GM21619 (cell line): ENCODE measurements at regions not wholly inside any gene's neighbourhood (a gene's known extent, or its start where the extent isn't known, plus 50 kb on each side); places are given as distances from the start of the nearest gene placed in this dataset.
"Not testable (repeated sequence)": the region's sequence is repeated elsewhere in the genome, so short reads cannot be mapped to it uniquely, and the experiment has no call there.

Experiments
- ATAC-seq: cut with Tn5 transposase; IDR thresholded peaks from one replicate; pipeline ENCODE4 v1.9.1; 2021; ENCODE audit not compliant: unreplicated experiment

DNA sequence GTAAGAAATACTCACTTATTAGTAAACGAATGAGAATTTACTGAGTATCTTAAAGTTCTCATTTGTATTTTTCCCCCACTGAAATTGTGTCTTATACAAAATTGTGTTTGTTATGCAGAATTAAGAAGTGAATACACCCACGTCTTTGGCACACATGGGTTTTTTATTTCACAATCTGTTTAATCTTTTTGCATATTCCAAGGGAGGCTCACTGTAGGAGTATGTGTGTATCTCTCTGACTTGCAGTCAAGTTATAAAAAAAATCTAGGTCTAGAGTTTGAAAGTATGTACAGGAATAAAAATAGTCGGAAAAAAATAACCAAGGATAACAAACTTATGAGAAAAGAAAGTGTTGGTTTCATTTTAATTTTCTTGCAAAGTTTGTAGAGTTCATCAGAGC lies 255.2 kb downstream of the PDCD6IP start:
- no peak for ATAC-seq

DNA sequence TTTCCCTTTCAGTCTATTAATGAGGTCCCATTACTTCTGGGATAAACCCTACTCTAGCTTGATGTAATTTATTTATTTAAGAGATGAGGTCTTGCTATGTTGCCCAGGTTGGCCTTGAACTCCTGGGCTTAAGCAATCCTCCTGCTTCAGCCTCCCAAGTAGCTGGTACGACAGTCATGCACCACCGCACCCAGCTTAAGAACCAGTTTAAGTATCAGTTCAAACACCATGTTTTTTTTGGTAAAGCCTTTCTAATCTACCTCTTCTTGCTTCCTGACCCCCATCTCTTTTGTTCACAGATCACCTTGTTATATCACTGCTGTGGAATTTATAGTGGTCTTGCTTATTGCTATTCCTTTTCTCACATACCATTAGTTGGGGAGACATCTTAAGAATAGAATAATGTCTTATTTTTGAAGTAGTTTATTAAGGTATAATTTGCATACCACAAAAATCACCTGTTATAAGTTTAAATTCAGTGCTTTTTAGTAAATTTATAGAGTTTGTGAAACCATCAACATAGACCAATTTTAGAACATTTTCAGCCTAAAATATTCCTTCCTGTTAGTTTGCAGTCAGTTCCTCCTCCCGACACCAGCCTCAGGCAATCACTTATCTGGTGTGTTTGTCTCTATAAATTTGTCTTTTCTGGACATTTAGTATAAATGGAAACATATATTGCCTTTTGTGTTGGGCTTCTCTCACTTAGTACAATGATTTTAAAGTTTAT lies 257.9 kb downstream of the PDCD6IP start:
- ATAC-seq: peak; percentile 14

DNA sequence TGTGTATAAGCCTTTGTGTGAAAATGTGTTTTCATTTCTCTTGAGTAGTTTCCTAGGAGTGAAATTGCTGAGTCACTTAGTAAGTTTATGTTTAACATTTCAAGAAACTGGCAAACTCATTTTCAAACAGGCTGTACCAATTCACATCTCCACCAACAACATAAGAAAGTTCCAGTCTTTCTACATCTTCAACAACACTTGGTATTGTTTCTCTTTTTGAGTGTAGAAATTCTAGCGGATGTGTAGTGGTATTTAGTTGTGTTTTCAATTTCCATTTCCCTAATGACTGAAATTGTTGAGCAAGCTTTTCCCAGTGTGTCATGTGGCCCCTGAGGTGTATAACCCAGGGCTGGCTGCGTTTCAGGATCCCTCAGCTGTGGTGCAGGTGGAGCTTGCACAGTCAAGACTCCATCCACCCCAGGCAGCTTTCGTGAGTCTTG lies 258.5 kb downstream of the PDCD6IP start:
- peak; percentile 92 for ATAC-seq

DNA sequence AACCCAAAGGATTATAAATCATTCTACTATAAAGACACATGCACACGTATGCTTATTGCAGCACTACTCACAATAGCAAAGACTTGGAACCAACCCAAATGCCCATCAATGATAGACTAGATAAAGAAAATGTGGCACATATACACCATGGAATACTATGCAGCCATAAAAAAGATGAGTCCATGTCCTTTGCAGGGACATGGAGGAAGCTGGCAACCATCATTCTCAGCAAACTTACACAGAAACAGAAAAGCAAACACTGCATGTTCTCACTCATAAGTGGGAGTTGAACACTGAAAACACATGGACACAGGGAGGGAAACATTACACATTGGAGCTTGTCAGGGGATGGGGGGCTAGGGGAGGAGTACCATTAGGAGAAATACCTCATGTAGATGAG lies 262.6 kb downstream of the PDCD6IP start:
- ATAC-seq: not testable (repeated sequence)

- ATAC-seq: no peak
Observed at GRCh38 chr3:34065901-34066300, 267.5 kb downstream of the PDCD6IP start.

- no peak for ATAC-seq
Observed at GRCh38 chr3:34066328-34066727, 267.9 kb downstream of the PDCD6IP start.

DNA sequence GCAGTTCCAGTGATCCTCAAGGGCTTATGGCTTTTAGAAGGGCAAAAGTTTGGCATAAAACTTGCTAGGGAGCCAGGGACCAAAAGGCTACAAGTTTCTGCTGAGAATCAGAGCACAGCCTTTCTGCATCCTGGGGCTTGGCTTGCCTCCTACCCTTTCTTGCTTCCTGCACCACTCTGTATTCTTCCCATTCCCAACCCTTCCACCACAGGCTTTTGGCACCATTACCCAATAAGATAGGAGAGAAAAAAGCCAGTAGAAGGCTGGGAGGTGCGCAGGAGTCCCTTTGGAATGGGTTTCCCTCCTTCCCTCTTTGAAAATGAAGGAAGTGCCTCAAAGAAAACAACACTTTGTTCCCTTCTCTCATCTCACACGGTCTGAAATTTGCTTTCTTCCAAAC lies 268.6 kb downstream of the PDCD6IP start:
- no peak for ATAC-seq

GRCh38 chr3:34067536-34068051 lies 269.2 kb downstream of the PDCD6IP start:
- no peak for ATAC-seq

DNA sequence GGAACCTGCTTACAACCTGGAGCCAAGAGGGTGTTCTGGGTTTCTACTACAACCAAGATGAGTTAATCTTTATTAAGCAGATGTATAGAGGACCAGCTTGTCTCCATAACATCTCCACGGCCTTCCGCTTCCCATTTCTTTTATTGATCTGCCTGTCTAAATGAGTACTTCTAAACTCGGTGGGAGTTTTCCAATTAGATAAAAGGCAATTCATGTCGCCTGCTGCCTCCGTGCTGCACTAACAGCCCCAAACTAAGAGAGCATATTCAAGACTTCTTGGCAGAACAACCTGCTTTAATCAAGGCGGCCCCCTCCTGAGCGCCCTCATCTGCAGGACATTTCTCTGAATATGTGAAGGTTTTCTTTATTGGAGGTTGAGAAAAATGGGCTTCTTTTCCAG lies 270.1 kb downstream of the PDCD6IP start:
- no peak for ATAC-seq

DNA sequence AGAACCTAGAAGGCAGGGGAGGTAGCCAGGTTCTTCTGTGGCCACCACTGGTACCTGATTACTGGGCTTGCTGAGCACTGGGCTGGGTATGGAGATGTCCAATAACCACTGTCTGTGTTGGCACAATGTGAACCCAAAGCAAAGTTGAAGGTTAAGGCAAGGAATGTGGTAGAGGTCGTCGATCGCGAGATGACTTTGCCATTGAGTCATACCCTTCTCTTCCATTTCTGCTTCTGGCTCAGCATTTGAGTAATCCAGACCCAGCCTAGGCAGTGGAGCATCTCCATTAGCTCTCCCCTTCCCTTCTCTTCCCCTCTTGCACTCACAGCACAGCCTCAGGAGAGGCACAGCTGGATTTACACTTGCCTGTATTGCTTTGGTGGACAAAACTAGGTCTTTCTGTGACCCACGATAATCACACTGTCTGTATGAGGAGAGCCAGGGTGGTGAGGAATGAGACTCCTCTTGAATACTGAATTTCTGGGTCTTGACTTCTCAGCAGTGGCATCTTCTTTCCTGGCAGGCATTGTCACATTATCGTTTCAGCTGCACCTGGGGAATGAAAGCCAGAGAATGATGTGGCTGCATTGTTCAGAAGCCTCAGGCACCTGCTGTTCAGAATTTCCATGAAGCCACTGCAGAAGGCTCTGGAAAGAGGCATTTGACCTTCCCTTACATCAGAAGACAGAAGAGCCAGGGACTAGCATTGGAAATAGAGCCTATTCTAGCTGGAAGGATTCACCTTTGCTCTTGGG lies 272.6 kb downstream of the PDCD6IP start:
- peak; percentile 39 for ATAC-seq

GRCh38 chr3:34072297-34072696 lies 273.9 kb downstream of the PDCD6IP start:
- ATAC-seq: no peak

DNA sequence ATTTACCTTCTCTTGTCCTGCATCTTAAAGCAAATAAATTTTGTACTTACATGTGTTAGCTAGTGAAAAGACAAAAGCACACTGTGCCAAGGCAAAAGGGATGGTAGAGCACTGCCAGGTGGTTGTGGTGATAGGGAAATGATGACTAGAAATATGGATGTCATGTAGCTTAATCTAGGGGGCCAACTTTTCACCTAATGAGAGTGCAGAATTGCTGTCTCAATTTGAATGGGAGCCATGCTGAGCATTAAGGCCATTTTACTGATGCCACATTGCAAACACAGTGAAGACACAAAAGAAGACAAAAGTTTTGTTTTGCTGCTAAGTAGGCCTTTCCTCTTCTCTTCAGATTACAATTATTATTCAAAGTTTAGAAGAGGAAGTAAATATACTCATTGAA lies 274.7 kb downstream of the PDCD6IP start:
- ATAC-seq: no peak

GRCh38 chr3:34073961-34074360 lies 275.5 kb downstream of the PDCD6IP start:
- ATAC-seq: no peak

DNA sequence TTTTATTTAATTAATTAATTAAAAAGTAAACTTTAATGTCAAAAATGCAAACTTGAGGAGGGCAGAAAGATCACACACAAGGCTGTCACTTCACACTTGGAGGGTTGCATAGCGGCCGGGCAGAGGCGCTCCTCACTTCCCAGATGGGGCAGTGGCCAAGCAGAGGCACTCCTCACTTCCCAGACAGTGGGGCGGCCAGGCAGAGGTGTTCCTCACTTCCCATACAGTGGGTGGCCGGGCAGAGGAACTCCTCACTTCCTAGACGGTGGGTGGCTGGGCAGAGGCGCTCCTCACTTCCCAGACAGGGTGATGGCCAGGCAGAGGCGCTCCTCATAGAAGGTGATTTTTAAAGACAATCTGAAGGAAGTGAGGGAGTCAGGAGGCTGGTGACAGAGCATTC lies 277.5 kb downstream of the PDCD6IP start:
- ATAC-seq: no peak

GRCh38 chr3:34077417-34078195 lies 279.2 kb downstream of the PDCD6IP start:
- peak; percentile 73 for ATAC-seq

GRCh38 chr3:34078418-34078817 lies 280.0 kb downstream of the PDCD6IP start:
- no peak for ATAC-seq

- ATAC-seq: not testable (repeated sequence)
Observed at GRCh38 chr3:34079849-34080248, 281.4 kb downstream of the PDCD6IP start.

GRCh38 chr3:34090379-34090778 lies 291.9 kb downstream of the PDCD6IP start:
- not testable (repeated sequence) for ATAC-seq

GRCh38 chr3:34090876-34091275 lies 292.4 kb downstream of the PDCD6IP start:
- ATAC-seq: no peak

GRCh38 chr3:34094280-34094679 lies 295.9 kb downstream of the PDCD6IP start:
- not testable (repeated sequence) for ATAC-seq

- no peak for ATAC-seq
Observed at GRCh38 chr3:34102288-34102687, 303.9 kb downstream of the PDCD6IP start.
